Skeletal muscle tissue (tissue), 3 donors: ENCODE measurements at regions not wholly inside any gene's neighbourhood (a gene's known extent, or its start where the extent isn't known, plus 50 kb on each side); places are given as distances from the start of the nearest gene placed in this dataset.
"Not testable (repeated sequence)": the region's sequence is repeated elsewhere in the genome, so short reads cannot be mapped to it uniquely, and the experiment has no call there.

Experiments
- H3K27ac ChIP-seq: one replicate; pipeline ENCODE4 v1.7.0; 2013; ENCODE audit warnings: mild to moderate bottlenecking, low read depth, low read length, inconsistent platforms
- H3K27me3 ChIP-seq, 3 donors: one replicate each; pipeline ENCODE4 v1.7.0; 2013; ENCODE audit warnings: low read length in 3 of 3; ENCODE audit not compliant: control insufficient read depth in 3 of 3, insufficient read depth in 3 of 3
- H3K36me3 ChIP-seq, 3 donors: one replicate each; pipeline ENCODE4 v1.7.0; 2013; ENCODE audit warnings: low read length in 3 of 3; ENCODE audit not compliant: control insufficient read depth in 3 of 3, insufficient read depth in 3 of 3
- H3K4me1 ChIP-seq, 3 donors: one replicate each; pipeline ENCODE4 v1.7.0; 2013; ENCODE audit warnings: low read length in 3 of 3, mild to moderate bottlenecking in 3 of 3; ENCODE audit not compliant: control insufficient read depth in 3 of 3, insufficient read depth in 3 of 3
- H3K4me3 ChIP-seq, 3 donors: one replicate each; pipeline ENCODE4 v1.7.0; 2013; ENCODE audit warnings: low read length in 3 of 3
- H3K9ac ChIP-seq, 3 donors: one replicate each; pipeline ENCODE4 v1.7.0; 2013; ENCODE audit warnings: low read length in 3 of 3, mild to moderate bottlenecking in 3 of 3, moderate library complexity in 2 of 3, low read depth in 1 of 3
- H3K9me3 ChIP-seq, 3 donors: one replicate each; pipeline ENCODE4 v1.7.0; 2013; ENCODE audit warnings: low read length in 3 of 3; ENCODE audit not compliant: control insufficient read depth in 3 of 3
- donor health status: Osteomylitis.

DNA sequence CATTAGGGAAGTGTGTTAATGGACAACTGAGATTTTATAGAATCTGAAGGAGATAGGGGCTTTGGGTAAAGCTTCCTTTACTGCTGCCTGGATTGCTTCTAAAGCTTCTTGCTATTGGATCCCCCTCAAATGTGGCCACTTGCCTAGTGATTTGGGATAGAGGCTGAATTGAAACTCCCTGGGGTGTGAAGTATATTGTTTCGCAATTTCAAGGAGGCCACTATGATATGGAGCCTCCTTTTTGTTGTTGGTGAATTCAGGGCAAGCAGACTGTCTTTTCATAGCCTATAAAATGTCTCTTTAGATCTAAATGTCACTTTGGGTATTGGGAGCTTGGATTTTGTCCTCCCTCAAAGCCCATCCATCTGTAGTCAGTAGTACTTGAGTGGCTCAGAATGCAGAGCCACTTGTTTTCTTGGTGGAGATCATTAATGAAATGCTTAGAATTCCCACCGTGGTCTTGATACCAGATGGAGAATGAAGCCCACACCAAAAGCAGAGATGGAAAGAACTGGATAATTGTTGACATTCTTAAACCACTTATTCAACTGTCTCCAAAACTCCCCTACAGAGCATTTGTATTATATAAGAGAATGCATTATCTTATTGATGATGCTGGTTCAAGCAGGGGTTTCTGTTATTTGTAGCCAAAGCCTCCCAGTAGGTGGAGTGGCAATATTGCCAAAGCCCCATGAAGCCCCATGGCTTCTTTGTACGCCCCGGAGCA is 144.3 kb upstream of the KCNE2 start:
- Histone ChIP-seq H3K4me3 (no peak overlapping the region), H3K27ac (no peak overlapping the region), H3K9ac (no peak overlapping the region), H3K4me1 (peaks cover 16 to 35% (median 18%) of the 10 kb centered on the region in 3 donors), H3K9me3 (no peaks in the 10 kb centered on the region), H3K27me3 (no peaks in the 10 kb centered on the region), H3K36me3 (no peaks in the 10 kb centered on the region)

- H3K27ac ChIP-seq = no peak overlapping the region
- H3K4me3 ChIP-seq = no peak overlapping the region
These were observed 143.1 kb upstream of the KCNE2 start for GRCh38 chr21:34220556-34221195.

GRCh38 chr21:34221331-34222030 is 142.3 kb upstream of the KCNE2 start:
- H3K27me3 ChIP-seq = no peaks in the 10 kb centered on the region
- H3K27ac ChIP-seq = no peak overlapping the region
- H3K4me3 ChIP-seq = peak overlapping the region in 1 of 3 donors; percentile 15
- H3K9ac ChIP-seq = no peak overlapping the region
- peaks cover 9 to 24% (median 18%) of the 10 kb centered on the region in 3 donors for H3K4me1 ChIP-seq
- H3K9me3 ChIP-seq = no peaks in the 10 kb centered on the region
- no peaks in the 10 kb centered on the region for H3K36me3 ChIP-seq

More at GRCh38 chr21:34220556-34221195, 143.1 kb upstream of the KCNE2 start:
- H3K9ac ChIP-seq = no peak overlapping the region
- H3K36me3 ChIP-seq = no peaks in the 10 kb centered on the region
- H3K4me1 ChIP-seq = peaks cover 16 to 30% (median 18%) of the 10 kb centered on the region in 3 donors
- H3K27me3 ChIP-seq = no peaks in the 10 kb centered on the region
- H3K9me3 ChIP-seq = no peaks in the 10 kb centered on the region

DNA sequence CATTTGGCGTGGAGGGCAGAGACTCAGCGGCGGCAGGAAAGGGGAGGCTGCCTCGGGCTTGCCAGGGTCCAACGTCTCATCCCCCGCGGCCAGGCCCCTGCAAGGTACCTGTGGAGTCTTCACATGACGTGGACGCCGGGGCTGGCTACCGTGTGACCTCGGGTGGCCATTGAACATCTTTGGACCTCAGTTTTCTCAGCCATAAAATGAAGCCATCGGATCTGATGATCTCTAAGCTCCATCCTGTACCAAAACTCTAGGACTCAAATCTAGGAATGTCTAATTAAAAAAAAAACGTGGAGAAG is 141.8 kb upstream of the KCNE2 start:
- H3K27me3 ChIP-seq = no peaks in the 10 kb centered on the region
- no peak overlapping the region for H3K4me3 ChIP-seq
- no peaks in the 10 kb centered on the region for H3K36me3 ChIP-seq
- H3K9ac ChIP-seq = no peak overlapping the region
- H3K4me1 ChIP-seq = peaks cover 6 to 20% (median 15%) of the 10 kb centered on the region in 3 donors
- H3K9me3 ChIP-seq = no peaks in the 10 kb centered on the region
- no peak overlapping the region for H3K27ac ChIP-seq

GRCh38 chr21:34223376-34223775 is 140.4 kb upstream of the KCNE2 start:
- no peaks in the 10 kb centered on the region for H3K27me3 ChIP-seq
- no peaks in the 10 kb centered on the region for H3K36me3 ChIP-seq
- peaks cover 6 to 20% (median 18%) of the 10 kb centered on the region in 3 donors for H3K4me1 ChIP-seq
- no peak overlapping the region for H3K27ac ChIP-seq
- no peak overlapping the region for H3K4me3 ChIP-seq
- H3K9me3 ChIP-seq = no peaks in the 10 kb centered on the region
- H3K9ac ChIP-seq = no peak overlapping the region

DNA sequence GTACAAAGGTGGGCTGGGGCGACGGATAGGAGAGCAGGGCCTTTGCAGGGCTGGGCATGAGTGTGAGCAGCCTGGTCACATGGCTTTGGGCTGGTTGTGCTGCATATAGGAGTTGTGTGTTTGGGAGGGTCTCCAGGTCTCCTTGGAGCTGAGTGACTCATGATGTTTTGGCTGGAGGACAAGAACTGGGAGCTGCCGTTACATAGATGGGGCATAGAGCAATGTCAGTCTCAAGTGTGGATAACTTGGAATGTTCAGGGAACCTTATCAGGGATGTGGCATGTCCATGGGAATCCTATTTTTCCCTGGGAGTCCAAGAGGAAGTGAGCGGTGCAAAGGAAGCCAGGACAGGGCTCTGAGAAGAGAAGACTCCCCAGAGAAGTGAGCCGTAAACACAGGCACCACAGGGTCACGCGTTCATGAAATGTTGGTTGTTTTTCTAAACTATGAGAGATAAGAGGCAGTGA is 136.4 kb upstream of the KCNE2 start:
- no peaks in the 10 kb centered on the region for H3K9me3 ChIP-seq

GRCh38 chr21:34228792-34229191 is 135.0 kb upstream of the KCNE2 start:
- no peaks in the 10 kb centered on the region for H3K36me3 ChIP-seq
- no peaks in the 10 kb centered on the region for H3K27me3 ChIP-seq
- no peak overlapping the region for H3K9ac ChIP-seq
- peaks cover 0 to 2% (median 0%) of the 10 kb centered on the region in 3 donors for H3K4me1 ChIP-seq
- H3K9me3 ChIP-seq = no peaks in the 10 kb centered on the region
- no peak overlapping the region for H3K27ac ChIP-seq
- H3K4me3 ChIP-seq = no peak overlapping the region

More for the DNA sequence above, 136.4 kb upstream of the KCNE2 start:
- H3K27ac ChIP-seq = no peak overlapping the region
- no peaks in the 10 kb centered on the region for H3K27me3 ChIP-seq
- H3K4me1 ChIP-seq = peaks cover 0 to 2% (median 0%) of the 10 kb centered on the region in 3 donors
- no peak overlapping the region for H3K9ac ChIP-seq
- no peak overlapping the region for H3K4me3 ChIP-seq
- H3K36me3 ChIP-seq = no peaks in the 10 kb centered on the region

DNA sequence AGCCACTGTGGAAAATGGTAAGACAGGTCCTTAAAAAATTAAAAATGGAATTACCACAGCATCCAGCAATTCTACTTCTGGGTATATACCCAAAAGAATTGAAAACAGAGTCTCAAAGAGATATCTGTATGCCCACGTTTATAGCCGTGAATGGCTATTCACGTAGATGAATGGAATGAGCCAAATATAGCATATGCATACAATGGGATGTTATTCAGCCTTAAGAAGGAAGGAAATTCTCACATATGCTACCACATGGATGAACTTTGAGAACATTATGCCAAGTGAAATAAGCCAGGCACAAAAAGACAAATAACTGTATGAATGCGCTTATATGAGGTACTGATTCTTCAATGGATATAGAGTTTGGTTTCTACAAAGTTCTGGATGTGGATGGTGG is 134.5 kb upstream of the KCNE2 start:
- Histone ChIP-seq H3K36me3 (no peaks in the 10 kb centered on the region), H3K4me1 (peaks cover 0 to 2% (median 0%) of the 10 kb centered on the region in 3 donors), H3K27ac (no peak overlapping the region), H3K27me3 (no peaks in the 10 kb centered on the region), H3K9me3 (no peaks in the 10 kb centered on the region), H3K9ac (no peak overlapping the region), H3K4me3 (no peak overlapping the region)

DNA sequence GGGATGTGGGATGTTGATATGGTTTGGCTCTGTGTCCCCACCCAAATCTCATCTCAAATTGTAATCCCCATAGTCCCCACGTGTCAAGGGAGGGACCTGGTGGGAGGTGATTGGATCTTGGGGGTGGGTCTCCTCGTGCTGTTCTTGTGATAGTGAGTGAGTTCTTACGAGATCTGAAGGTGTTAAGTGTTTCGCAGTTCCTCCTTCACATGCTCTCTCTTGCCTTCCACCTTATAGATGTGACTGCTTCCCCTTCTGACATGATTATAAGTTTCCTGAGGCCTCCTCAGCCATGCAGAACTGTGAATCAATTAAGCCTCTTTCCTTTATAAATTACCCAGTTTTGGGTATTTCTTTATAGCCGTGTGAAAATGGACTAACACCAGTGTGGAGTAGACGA is 130.1 kb upstream of the KCNE2 start:
- H3K36me3 ChIP-seq, H3K27me3 ChIP-seq, H3K27ac ChIP-seq, H3K4me1 ChIP-seq, H3K9me3 ChIP-seq, H3K9ac ChIP-seq, H3K4me3 ChIP-seq: not testable (repeated sequence)

DNA sequence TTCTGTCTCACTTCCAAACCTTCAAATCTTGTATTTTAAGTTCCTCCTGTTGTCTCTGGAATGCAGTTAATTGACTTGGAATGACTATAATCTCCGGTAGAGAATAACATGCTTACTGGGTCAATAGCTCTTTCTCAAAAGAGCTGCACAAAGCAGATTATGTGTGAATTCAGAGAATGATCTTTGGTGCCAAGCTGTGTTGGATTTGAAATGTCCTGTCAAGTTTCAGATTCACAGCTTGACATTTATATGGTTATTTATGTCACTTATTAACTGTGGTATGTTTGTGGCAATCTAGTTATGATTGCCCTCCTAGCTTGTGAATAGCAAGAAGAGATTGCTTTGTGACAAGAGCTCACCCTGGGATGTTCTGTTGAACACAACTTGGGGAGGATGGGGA is 128.3 kb upstream of the KCNE2 start:
- Histone ChIP-seq H3K36me3 (no peaks in the 10 kb centered on the region), H3K27me3 (no peaks in the 10 kb centered on the region), H3K9me3 (no peaks in the 10 kb centered on the region), H3K4me1 (peaks cover 0 to 7% (median 4%) of the 10 kb centered on the region in 3 donors), H3K9ac (no peak overlapping the region), H3K4me3 (no peak overlapping the region), H3K27ac (no peak overlapping the region)
